ENCODE measurements at regions not wholly inside any gene's neighbourhood (a gene's known extent, or its start where the extent isn't known, plus 50 kb on each side); places are given as distances from the start of the nearest gene placed in this dataset.

GRCh38 chr16:56108724-56109123, 82.6 kb upstream of the GNAO1 start:
- TF ChIP-seq CTCF (IDR thresholded peaks at IDR 0.05): no peak
- TF ChIP-seq POLR2A (IDR thresholded peaks at IDR 0.05): no peak
- DNase-seq: no peak
- Histone ChIP-seq H3K4me1 (peaks cover 18% of the 10 kb centered on the region), H3K9me3 (no peaks in the 10 kb centered on the region), H3K4me3 (no peak overlapping the region), H3K27ac (peak overlapping the region in 1 of 2 donors; percentile 68), H3K27me3 (no peaks in the 10 kb centered on the region), H3K36me3 (ENCODE audit: low read depth, missing control alignments) (no peaks in the 10 kb centered on the region)
- intact Hi-C loops (cut with DNase I; ENCODE audit: low total_unique reads): no loop called here
- WGBS, 2 donors: 54 to 64% methylated on average over 4 of the region's 4 CpGs

- Histone ChIP-seq H3K36me3 (ENCODE audit: low read depth, missing control alignments) (no peaks in the 10 kb centered on the region), H3K9me3 (no peaks in the 10 kb centered on the region), H3K4me1 (peaks cover 18% of the 10 kb centered on the region), H3K27ac (no peak overlapping the region), H3K27me3 (no peaks in the 10 kb centered on the region), H3K4me3 (no peak overlapping the region)
- no peak for TF ChIP-seq POLR2A (IDR thresholded peaks at IDR 0.05)
- no peak for DNase-seq
- 11 to 34% methylated on average over 2 of the region's 2 CpGs for WGBS, 2 donors
- intact Hi-C loops (cut with DNase I; ENCODE audit: low total_unique reads): no loop called here
These were observed 83.2 kb upstream of the GNAO1 start for GRCh38 chr16:56108056-56108471.

GRCh38 chr16:56106527-56106926, 84.8 kb upstream of the GNAO1 start:
- no peak for DNase-seq
- intact Hi-C loops (cut with DNase I; ENCODE audit: low total_unique reads): no loop called here
- H3K27ac ChIP-seq: no peak overlapping the region
- H3K27me3 ChIP-seq: no peaks in the 10 kb centered on the region
- WGBS, 2 donors: 82 to 88% methylated on average over 6 of the region's 6 CpGs
- no peaks in the 10 kb centered on the region for H3K9me3 ChIP-seq
- H3K36me3 ChIP-seq (ENCODE audit: low read depth, missing control alignments): no peaks in the 10 kb centered on the region
- H3K4me3 ChIP-seq: no peak overlapping the region
- peaks cover 17% of the 10 kb centered on the region for H3K4me1 ChIP-seq
- TF ChIP-seq POLR2A (IDR thresholded peaks at IDR 0.05) (no peak), CTCF (IDR thresholded peaks at IDR 0.05) (no peak)

GRCh38 chr16:56102906-56103305, 88.4 kb upstream of the GNAO1 start:
- peak overlapping the region in 1 of 2 donors; percentile 11 for H3K27ac ChIP-seq
- H3K36me3 ChIP-seq (ENCODE audit: low read depth, missing control alignments): no peaks in the 10 kb centered on the region
- 60 to 81% methylated on average over 3 of the region's 3 CpGs for WGBS, 2 donors
- TF ChIP-seq CTCF (IDR thresholded peaks at IDR 0.05) (no peak), POLR2A (IDR thresholded peaks at IDR 0.05) (no peak)
- intact Hi-C loops (cut with DNase I; ENCODE audit: low total_unique reads): no loop called here
- peaks cover 8% of the 10 kb centered on the region for H3K4me1 ChIP-seq
- H3K9me3 ChIP-seq: no peaks in the 10 kb centered on the region
- DNase-seq: no peak
- no peaks in the 10 kb centered on the region for H3K27me3 ChIP-seq
- H3K4me3 ChIP-seq: no peak overlapping the region

- 39 to 40% methylated on average over 11 to 13 of the region's 13 CpGs for WGBS, 2 donors
- Histone ChIP-seq H3K4me1 (peaks cover 6% of the 10 kb centered on the region), H3K9me3 (no peaks in the 10 kb centered on the region), H3K36me3 (ENCODE audit: low read depth, missing control alignments) (no peaks in the 10 kb centered on the region), H3K27me3 (no peaks in the 10 kb centered on the region), H3K4me3 (no peak overlapping the region), H3K27ac (peak overlapping the region; percentile 11 to 56)
- peak; percentile 47 for DNase-seq
- intact Hi-C loops (cut with DNase I; ENCODE audit: low total_unique reads): no loop called here
- TF ChIP-seq CTCF (IDR thresholded peaks at IDR 0.05) (no peak), POLR2A (IDR thresholded peaks at IDR 0.05) (no peak)
These were observed 89.1 kb upstream of the GNAO1 start for GRCh38 chr16:56102183-56102686.
